ENCODE measurements at regions not wholly inside any gene's neighbourhood (a gene's known extent, or its start where the extent isn't known, plus 50 kb on each side); places are given as distances from the start of the nearest gene placed in this dataset.

- no peak for DNase-seq (ENCODE audit: low read depth in 4 of 4, low spot score in 3 of 4)
Observed at GRCh38 chr12:93197067-93197593, 180.6 kb upstream of the NUDT4 start.

DNA sequence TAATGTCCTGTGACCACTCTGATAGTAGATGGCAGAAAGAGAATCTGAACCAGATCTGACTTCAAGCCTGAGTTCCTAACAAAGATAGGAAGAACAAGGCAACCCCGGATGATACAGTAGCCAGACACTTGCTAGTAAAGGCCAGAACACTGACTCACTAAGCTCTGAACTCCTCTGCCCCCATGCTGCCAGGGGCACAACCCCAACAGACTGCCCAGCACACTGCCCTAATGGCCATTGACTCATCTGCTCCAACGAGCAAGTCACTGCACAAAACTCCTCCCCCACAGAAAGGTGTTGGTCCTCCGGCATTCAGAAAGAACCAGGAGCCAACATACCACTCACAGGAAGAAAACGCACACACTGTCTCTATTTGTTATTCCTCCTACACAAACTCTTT is 179.6 kb upstream of the NUDT4 start:
- no peak for DNase-seq (ENCODE audit: low read depth in 4 of 4, low spot score in 3 of 4)

DNA sequence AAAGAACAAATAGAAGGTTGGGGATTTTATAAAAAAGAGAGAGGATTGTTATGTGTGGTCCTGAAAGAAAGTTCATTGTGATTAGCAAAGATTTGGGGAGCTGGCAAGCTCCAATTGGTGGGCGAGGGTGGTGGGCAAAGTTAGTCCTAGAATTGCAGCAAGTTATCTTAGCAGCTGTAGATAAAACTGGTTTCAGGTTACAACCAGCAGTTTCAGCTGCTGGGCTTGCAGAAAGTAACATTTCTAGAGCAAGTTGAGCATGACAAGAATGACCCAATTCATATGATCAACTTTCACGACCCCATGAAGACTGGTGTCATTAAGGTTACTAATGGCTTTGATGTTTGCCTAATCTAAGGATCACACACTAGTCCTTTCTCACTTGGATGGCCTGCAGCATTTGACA is 177.9 kb upstream of the NUDT4 start:
- DNase-seq (ENCODE audit: low read depth in 4 of 4, low spot score in 3 of 4) = no peak

- no peak for DNase-seq (ENCODE audit: low read depth in 4 of 4, low spot score in 3 of 4)
Observed at GRCh38 chr12:93200291-93200917, 177.3 kb upstream of the NUDT4 start.

DNA sequence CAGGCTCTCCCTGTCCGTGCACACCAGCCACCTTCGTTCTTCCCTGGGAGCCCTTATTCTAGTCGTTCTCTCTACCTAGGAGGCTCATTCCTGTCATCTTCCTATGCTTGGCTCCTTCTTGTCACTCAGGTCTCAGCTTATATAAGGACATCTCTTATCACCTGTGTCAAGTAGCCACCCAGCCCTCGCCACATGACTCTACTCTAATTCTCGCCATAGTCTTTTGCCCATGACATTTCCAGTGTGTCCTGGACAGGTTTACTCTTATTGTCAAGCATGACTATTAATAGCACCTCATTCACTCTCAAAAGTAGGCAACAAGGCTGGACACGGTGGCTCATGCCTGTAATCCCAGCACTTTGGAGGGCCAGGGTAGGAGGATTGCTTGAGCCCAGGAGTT is 175.7 kb upstream of the NUDT4 start:
- DNase-seq (ENCODE audit: low read depth in 4 of 4, low spot score in 3 of 4) = no peak

GRCh38 chr12:93202688-93203087 is 175.0 kb upstream of the NUDT4 start:
- DNase-seq (ENCODE audit: low read depth in 4 of 4, low spot score in 3 of 4) = no peak

- DNase-seq (ENCODE audit: low read depth in 4 of 4, low spot score in 3 of 4) = no peak
Observed at GRCh38 chr12:93203361-93203760, 174.4 kb upstream of the NUDT4 start.

DNA sequence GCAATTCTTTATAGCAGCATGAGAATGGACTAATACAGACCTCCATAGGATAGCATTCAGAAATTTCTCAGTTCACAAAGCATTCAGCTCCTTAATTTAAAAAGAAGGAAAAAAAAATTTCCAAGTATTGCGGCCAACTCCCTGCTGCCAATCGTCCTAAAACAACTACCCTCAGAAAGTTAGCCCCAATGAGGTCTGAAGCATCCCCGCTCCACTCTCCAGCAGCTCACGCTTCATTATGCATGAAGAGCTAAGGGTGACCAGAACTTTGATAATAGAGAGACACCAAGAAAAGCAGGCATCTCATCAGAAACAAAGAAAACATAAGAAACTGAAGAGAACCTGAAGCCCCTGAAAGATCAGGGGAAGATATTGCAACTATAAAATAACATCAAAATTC is 172.8 kb upstream of the NUDT4 start:
- DNase-seq (ENCODE audit: low read depth in 4 of 4, low spot score in 3 of 4) = no peak

GRCh38 chr12:93205361-93205760 is 172.4 kb upstream of the NUDT4 start:
- DNase-seq (ENCODE audit: low read depth in 4 of 4, low spot score in 3 of 4) = no peak

GRCh38 chr12:93208011-93208410 is 169.7 kb upstream of the NUDT4 start:
- DNase-seq (ENCODE audit: low read depth in 4 of 4, low spot score in 3 of 4) = no peak

DNA sequence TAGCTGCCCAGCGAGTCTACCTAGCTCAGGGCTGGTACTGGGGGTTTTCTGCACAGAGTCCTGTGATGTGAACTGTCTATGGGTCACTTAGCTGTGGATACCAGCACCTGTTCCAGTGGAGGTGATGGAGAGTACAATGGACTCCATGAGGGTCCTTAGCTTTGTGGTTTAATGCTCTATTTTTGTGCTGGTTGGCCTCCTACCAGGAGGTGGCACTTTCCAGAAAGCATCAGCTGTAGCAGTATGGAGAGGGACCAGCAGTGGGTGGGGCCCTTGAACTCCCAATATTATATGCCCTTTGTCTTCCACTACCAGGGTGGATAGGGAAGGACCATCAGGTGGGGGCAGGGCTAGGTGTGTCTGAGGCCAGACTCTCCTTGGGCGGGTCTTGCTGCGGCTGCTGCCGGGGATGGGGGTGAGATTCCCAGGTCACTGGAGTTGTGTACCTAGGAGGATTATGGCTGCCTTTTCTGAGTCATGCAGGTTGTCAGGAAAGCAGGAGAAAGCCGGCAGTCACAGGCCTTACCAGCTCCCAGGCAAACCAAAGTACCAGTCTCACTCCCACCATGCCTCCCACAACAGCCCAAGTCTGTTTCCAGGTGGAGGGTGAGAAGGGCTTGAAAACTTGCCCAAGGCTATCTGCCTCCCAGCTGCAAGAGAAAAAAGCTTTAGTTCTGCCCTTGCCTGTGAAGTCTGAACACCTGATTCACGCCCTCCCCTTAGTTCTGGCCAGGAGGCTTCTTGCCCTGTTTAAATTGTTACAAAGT is 163.0 kb upstream of the NUDT4 start:
- no peak for DNase-seq (ENCODE audit: low read depth in 4 of 4, low spot score in 3 of 4)

DNA sequence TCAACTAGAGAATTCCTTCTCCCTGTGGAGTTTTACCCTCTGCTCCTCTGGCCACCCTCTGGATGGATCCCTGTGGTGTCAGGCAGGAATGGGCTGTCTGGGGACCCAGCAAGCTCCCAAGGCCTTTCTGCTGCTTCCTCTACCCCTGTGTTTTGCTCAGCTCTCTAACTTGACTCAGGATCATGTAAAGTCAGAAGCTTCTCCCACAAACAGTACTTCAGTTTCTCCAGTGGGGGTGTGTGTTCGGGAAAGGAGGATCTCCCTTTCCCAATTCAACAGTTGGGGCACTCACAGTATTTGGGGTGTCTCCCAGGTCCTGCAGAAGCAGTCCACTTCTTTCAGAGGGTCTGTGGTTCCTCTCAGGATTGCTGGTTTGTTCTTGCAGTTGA is 162.4 kb upstream of the NUDT4 start:
- DNase-seq (ENCODE audit: low read depth in 4 of 4, low spot score in 3 of 4) = no peak

GRCh38 chr12:93219947-93220346 is 157.8 kb upstream of the NUDT4 start:
- DNase-seq (ENCODE audit: low read depth in 4 of 4, low spot score in 3 of 4) = no peak

- DNase-seq (ENCODE audit: low read depth in 4 of 4, low spot score in 3 of 4) = no peak
Observed at GRCh38 chr12:93221841-93222240, 155.9 kb upstream of the NUDT4 start.

- DNase-seq (ENCODE audit: low read depth in 4 of 4, low spot score in 3 of 4) = no peak
Observed at GRCh38 chr12:93223440-93224426, 154.0 kb upstream of the NUDT4 start.

- no peak for DNase-seq (ENCODE audit: low read depth in 4 of 4, low spot score in 3 of 4)
Observed at GRCh38 chr12:93225094-93225493, 152.6 kb upstream of the NUDT4 start.

- no peak for DNase-seq (ENCODE audit: low read depth in 4 of 4, low spot score in 3 of 4)
Observed at GRCh38 chr12:93226361-93226760, 151.4 kb upstream of the NUDT4 start.

DNA sequence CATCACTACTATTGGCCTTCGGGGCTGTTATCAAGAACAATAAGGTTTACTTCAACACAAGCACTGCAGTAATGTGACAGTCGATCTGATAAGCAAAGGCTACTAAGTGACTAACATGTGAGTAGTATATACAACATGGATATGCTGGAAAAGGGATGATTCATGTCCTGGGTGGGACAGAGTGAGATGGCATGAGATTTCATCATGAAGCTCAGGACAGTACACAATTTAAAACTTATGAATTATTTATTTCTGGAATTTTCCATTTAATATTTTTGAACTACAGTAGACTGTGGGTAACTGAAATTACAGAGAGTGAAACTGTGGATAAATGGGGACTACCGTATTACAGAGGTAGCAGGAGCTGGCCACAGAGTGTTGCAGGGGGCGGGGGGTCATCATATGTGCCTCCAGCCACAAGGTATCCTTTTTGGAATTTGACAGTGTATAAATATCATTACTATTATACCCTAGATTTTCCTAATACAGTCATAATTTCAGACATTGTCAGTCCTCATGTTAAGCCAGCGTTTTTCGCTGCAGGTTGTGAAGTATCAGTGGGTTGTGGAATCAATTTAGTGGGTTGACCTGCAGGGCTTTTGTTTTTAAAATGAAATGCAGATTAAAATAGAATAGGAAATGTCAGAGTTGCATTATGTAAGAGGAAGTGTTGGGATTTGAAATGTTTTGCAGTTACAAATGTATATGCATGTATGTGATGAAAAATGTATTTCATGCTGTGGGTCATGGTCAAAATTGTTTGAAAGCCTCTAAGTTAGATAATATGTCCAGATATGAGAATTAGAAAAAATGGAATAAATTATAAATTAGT is 148.0 kb upstream of the NUDT4 start:
- no peak for DNase-seq (ENCODE audit: low read depth in 4 of 4, low spot score in 3 of 4)

GRCh38 chr12:93230326-93230720 is 147.4 kb upstream of the NUDT4 start:
- no peak for DNase-seq (ENCODE audit: low read depth in 4 of 4, low spot score in 3 of 4)

DNA sequence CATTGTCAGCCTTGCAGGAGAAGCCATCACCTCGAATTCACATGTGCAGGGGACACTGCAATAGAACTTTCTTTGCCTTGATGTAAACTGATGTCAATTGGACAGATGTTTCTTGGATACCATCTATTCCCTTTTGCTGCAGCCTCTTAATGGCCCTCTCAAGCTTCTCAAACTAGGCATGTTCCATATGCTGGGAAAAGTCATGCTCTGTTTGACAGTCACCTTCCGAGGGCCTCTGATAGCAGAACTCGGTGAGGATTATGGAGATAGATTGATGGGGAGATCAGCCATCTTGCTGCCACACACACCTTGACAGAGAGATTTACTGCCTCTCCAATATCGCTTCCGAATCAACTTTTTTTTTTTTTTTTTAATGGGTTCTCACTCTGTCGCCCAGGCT is 145.8 kb upstream of the NUDT4 start:
- no peak for DNase-seq (ENCODE audit: low read depth in 4 of 4, low spot score in 3 of 4)
